Psoas muscle (tissue), 7 donors: ENCODE measurements at regions not wholly inside any gene's neighbourhood (a gene's known extent, or its start where the extent isn't known, plus 50 kb on each side); places are given as distances from the start of the nearest gene placed in this dataset.

Experiments
- ATAC-seq, 4 donors: fragments of 200-7000 bp; cut with Tn5 transposase; one replicate each; pipeline ENCODE4 v1.9.1; 2020; ENCODE audit warnings: moderate library complexity in 3 of 4, mild to moderate bottlenecking in 2 of 4
- DNase-seq, 2 donors: peaks; one replicate each; pipeline ENCODE4 v3.0.0-alpha.2; 2020
- H3K27ac ChIP-seq: fragments of 200-600 bp; one replicate; pipeline ENCODE4 v1.8.0; 2022
- H3K27me3 ChIP-seq, 3 donors: fragments of 200-600 bp in 1 of 3; one replicate each; pipeline versions ENCODE4 v1.6.1 to v1.8.0; 2013 to 2022; ENCODE audit warnings: low read length in 2 of 3, mild to moderate bottlenecking in 2 of 3, moderate library complexity in 1 of 3; ENCODE audit not compliant: insufficient read depth in 3 of 3
- H3K36me3 ChIP-seq, 2 donors: fragments of 200-600 bp in 1 of 2; one replicate each; pipeline versions ENCODE4 v1.6.1 to v1.8.0; 2013 to 2022; ENCODE audit warnings: low read depth in 1 of 2, mild to moderate bottlenecking in 1 of 2, moderate library complexity in 1 of 2; ENCODE audit not compliant: insufficient read depth in 1 of 2
- H3K4me1 ChIP-seq: fragments of 200-600 bp; one replicate; pipeline ENCODE4 v1.8.0; 2022
- H3K4me3 ChIP-seq: fragments of 200-600 bp; one replicate; pipeline ENCODE4 v1.8.0; 2022; ENCODE audit warnings: mild to moderate bottlenecking
- H3K9me3 ChIP-seq: fragments of 200-600 bp; one replicate; pipeline ENCODE4 v1.8.0; 2022
- WGBS, 3 donors: extraction: QIAGEN DNeasy Blood & Tissue Kit; methylation state at CpG; one replicate each; pipeline versions ENCODE4 v1.1.6 to v1.1.7; 2013; 5-methylcytosine and 5-hydroxymethylcytosine counted together
- intact Hi-C, 2 donors: fragments of 100-400 bp; cut with DNase I; formaldehyde crosslinking; loops; one replicate each; pipeline versions ENCODE4 v1.11.0 to v1.14.2; 2022
- TF ChIP-seq, protein P1 (sequence below): fragments of 200-600 bp; IDR thresholded peaks from one replicate; pipeline ENCODE4 v1.8.0; 2022; ENCODE audit warnings: antibody characterized with exemption
- donor health status: healthy with polysubstance abuse.
- donor health status: DM: no; HTN: no; CAD: no; lungs with moderate emphysema.
- donor health status: Bipolar disorder and iron deficiency.
- donor health status: healthy.
- donor health status: DM: yes; HTN: yes; CAD: no.
- donor health status: DM: no; HTN: no; CAD: no.
- donor health status: DM: yes; HTN: yes; CAD: no.

DNA sequence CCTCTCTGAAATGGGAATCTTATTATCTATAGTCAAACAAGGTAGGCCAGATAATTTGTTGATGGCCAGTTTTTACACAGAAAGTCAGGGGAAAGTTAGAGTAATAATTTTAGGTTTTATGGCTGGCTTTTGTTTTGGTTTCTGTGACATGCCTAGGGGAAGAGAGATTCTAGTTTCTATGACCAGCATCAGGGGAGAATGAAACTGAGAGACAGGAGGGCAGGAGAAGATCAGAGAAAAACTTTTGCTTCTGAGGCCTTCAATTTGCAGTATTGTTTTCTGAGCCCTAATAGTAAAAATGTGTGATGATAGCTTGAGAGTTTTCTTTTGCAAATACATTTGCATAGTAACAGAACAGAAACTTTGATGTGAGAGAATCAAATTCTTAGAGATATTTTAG is 564.3 kb downstream of the ZNF608 start:
- no peaks in the 10 kb centered on the region for H3K4me1 ChIP-seq
- no peak overlapping the region for H3K4me3 ChIP-seq
- ATAC-seq: no peak
- intact Hi-C loops: no loop called here
- no peaks in the 10 kb centered on the region for H3K27me3 ChIP-seq
- H3K27ac ChIP-seq: no peak overlapping the region
- no peaks in the 10 kb centered on the region for H3K36me3 ChIP-seq
- TF ChIP-seq, protein P1, sequence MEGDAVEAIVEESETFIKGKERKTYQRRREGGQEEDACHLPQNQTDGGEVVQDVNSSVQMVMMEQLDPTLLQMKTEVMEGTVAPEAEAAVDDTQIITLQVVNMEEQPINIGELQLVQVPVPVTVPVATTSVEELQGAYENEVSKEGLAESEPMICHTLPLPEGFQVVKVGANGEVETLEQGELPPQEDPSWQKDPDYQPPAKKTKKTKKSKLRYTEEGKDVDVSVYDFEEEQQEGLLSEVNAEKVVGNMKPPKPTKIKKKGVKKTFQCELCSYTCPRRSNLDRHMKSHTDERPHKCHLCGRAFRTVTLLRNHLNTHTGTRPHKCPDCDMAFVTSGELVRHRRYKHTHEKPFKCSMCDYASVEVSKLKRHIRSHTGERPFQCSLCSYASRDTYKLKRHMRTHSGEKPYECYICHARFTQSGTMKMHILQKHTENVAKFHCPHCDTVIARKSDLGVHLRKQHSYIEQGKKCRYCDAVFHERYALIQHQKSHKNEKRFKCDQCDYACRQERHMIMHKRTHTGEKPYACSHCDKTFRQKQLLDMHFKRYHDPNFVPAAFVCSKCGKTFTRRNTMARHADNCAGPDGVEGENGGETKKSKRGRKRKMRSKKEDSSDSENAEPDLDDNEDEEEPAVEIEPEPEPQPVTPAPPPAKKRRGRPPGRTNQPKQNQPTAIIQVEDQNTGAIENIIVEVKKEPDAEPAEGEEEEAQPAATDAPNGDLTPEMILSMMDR: no peak
- DNase-seq: no peak
- H3K9me3 ChIP-seq: no peaks in the 10 kb centered on the region

GRCh38 chr5:124180875-124181461 is 565.5 kb downstream of the ZNF608 start:
- H3K27ac ChIP-seq: no peak overlapping the region
- 67 to 78% (median 71%) methylated on average over 2 of the region's 2 CpGs for WGBS, 3 donors
- H3K9me3 ChIP-seq: no peaks in the 10 kb centered on the region
- H3K4me3 ChIP-seq: no peak overlapping the region
- DNase-seq (no peak), ATAC-seq (no peak)
- H3K27me3 ChIP-seq: no peaks in the 10 kb centered on the region
- TF ChIP-seq, protein P1: no peak
- intact Hi-C loops: no loop called here
- no peaks in the 10 kb centered on the region for H3K4me1 ChIP-seq
- no peaks in the 10 kb centered on the region for H3K36me3 ChIP-seq

GRCh38 chr5:124180299-124180874 is 566.1 kb downstream of the ZNF608 start:
- H3K4me3 ChIP-seq: no peak overlapping the region
- 83 to 95% (median 92%) methylated on average over 4 of the region's 4 CpGs for WGBS, 3 donors
- no peaks in the 10 kb centered on the region for H3K4me1 ChIP-seq
- intact Hi-C loops: no loop called here
- H3K36me3 ChIP-seq: no peaks in the 10 kb centered on the region
- no peak for DNase-seq
- no peak overlapping the region for H3K27ac ChIP-seq
- no peaks in the 10 kb centered on the region for H3K9me3 ChIP-seq
- no peaks in the 10 kb centered on the region for H3K27me3 ChIP-seq
- TF ChIP-seq, protein P1: no peak
- ATAC-seq: no peak

DNA sequence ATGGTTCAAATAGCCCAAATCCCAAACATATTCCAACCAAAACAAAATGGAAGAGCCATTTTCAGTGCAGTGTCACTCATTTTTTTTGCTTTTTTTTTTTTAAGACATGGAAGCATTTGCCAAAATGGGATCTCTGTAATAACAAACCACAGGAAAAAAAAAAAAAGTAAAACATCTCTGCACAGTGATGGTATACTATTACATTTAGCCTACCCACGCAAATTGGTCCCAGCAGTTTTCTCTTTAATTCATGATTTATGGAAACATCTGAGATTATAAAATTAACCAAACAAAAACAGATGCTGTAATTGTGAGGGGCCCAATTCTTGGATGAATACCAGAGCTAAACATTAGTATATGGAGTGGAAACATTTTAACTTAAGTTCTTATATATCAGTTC is 566.6 kb downstream of the ZNF608 start:
- ATAC-seq: no peak

More for the DNA sequence above, 566.6 kb downstream of the ZNF608 start:
- Histone ChIP-seq H3K4me3 (no peak overlapping the region), H3K27ac (no peak overlapping the region), H3K4me1 (no peaks in the 10 kb centered on the region), H3K27me3 (no peaks in the 10 kb centered on the region), H3K36me3 (no peaks in the 10 kb centered on the region), H3K9me3 (no peaks in the 10 kb centered on the region)
- no peak for DNase-seq
- 24 to 45% (median 28%) methylated on average over 1 of the region's 1 CpG for WGBS, 3 donors
- TF ChIP-seq, protein P1: no peak
- intact Hi-C loops: no loop called here
